Neural cell (in vitro differentiated cells): ENCODE measurements at regions not wholly inside any gene's neighbourhood (a gene's known extent, or its start where the extent isn't known, plus 50 kb on each side); places are given as distances from the start of the nearest gene placed in this dataset.

Experiments used
- CTCF ChIP-seq: fragments of 450-650 bp; IDR thresholded peaks from 2 replicates; pipeline ENCODE4 v1.5.1; 2014; ENCODE audit warnings: antibody characterized with exemption, mild to moderate bottlenecking, moderate library complexity; ENCODE audit not compliant: poor library complexity, severe bottlenecking
- EP300 ChIP-seq: fragments of 450-650 bp; conservative IDR thresholded peaks from 2 replicates; pipeline ENCODE4 v1.6.1; 2014; ENCODE audit warnings: antibody characterized with exemption, mild to moderate bottlenecking, moderate library complexity; ENCODE audit not compliant: poor library complexity, severe bottlenecking
- MXI1 ChIP-seq: fragments of 450-650 bp; conservative IDR thresholded peaks from 2 replicates; pipeline ENCODE4 v1.6.1; 2014; ENCODE audit warnings: antibody characterized with exemption, mild to moderate bottlenecking; ENCODE audit not compliant: poor library complexity, severe bottlenecking
- POLR2AphosphoS5 ChIP-seq: IDR thresholded peaks from 2 replicates; pipeline ENCODE4 v1.6.1; 2012
- RAD21 ChIP-seq: fragments of 450-650 bp; conservative IDR thresholded peaks from 2 replicates; pipeline ENCODE4 v1.6.1; 2014; ENCODE audit warnings: antibody characterized with exemption, mild to moderate bottlenecking, moderate library complexity
- REST ChIP-seq: IDR thresholded peaks from 2 replicates; pipeline ENCODE4 v1.6.1; 2012; ENCODE audit warnings: borderline replicate concordance
- TAF1 ChIP-seq: IDR thresholded peaks from 2 replicates; pipeline ENCODE4 v1.6.1; 2012; ENCODE audit warnings: low read depth

GRCh38 chr6:105748737-105749161 is 337.4 kb upstream of the PRDM1 start:
- no peak for TF ChIP-seq CTCF
- TF ChIP-seq POLR2AphosphoS5 = no peak
- TF ChIP-seq MXI1 = no peak
- TF ChIP-seq TAF1 = no peak
- TF ChIP-seq EP300 = no peak
- TF ChIP-seq REST = no peak
- no peak for TF ChIP-seq RAD21
